ENCODE measurements at regions not wholly inside any gene's neighbourhood (a gene's known extent, or its start where the extent isn't known, plus 50 kb on each side); places are given as distances from the start of the nearest gene placed in this dataset.

- TF ChIP-seq EZH2 (IDR thresholded peaks at IDR 0.05; ENCODE audit: borderline replicate concordance, low read depth, low read length, severe bottlenecking) = no peak
- TF ChIP-seq, protein P1, sequence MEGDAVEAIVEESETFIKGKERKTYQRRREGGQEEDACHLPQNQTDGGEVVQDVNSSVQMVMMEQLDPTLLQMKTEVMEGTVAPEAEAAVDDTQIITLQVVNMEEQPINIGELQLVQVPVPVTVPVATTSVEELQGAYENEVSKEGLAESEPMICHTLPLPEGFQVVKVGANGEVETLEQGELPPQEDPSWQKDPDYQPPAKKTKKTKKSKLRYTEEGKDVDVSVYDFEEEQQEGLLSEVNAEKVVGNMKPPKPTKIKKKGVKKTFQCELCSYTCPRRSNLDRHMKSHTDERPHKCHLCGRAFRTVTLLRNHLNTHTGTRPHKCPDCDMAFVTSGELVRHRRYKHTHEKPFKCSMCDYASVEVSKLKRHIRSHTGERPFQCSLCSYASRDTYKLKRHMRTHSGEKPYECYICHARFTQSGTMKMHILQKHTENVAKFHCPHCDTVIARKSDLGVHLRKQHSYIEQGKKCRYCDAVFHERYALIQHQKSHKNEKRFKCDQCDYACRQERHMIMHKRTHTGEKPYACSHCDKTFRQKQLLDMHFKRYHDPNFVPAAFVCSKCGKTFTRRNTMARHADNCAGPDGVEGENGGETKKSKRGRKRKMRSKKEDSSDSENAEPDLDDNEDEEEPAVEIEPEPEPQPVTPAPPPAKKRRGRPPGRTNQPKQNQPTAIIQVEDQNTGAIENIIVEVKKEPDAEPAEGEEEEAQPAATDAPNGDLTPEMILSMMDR (IDR thresholded peaks at IDR 0.05; ENCODE audit: borderline replicate concordance, extremely low read depth, low read length, poor library complexity, severe bottlenecking) = no peak
Observed at GRCh38 chr15:47997195-47998080, 123.4 kb upstream of the SLC24A5 start.

Measured in DND-41 (cell line).